Left kidney (tissue), 1 donor: ENCODE measurements at regions not wholly inside any gene's neighbourhood (a gene's known extent, or its start where the extent isn't known, plus 50 kb on each side); places are given as distances from the start of the nearest gene placed in this dataset.

Experiments
- DNase-seq: peaks from one replicate; pipeline ENCODE4 v3.0.0-alpha.2; 2013

- DNase-seq = no peak
Measured at GRCh38 chr2:134144651-134145050, 109.2 kb upstream of the MGAT5 start.

- DNase-seq = no peak
Measured at GRCh38 chr2:134145519-134145918, 108.4 kb upstream of the MGAT5 start.

- DNase-seq = no peak
Measured at GRCh38 chr2:134146161-134146560, 107.7 kb upstream of the MGAT5 start.

GRCh38 chr2:134146620-134147019 is 107.3 kb upstream of the MGAT5 start:
- DNase-seq = no peak

- DNase-seq = no peak
Measured at GRCh38 chr2:134148172-134148571, 105.7 kb upstream of the MGAT5 start.

- DNase-seq = no peak
Measured at GRCh38 chr2:134148843-134149472, 104.9 kb upstream of the MGAT5 start.

- DNase-seq = no peak
Measured at GRCh38 chr2:134149904-134150303, 104.0 kb upstream of the MGAT5 start.

GRCh38 chr2:134150760-134151159 is 103.1 kb upstream of the MGAT5 start:
- no peak for DNase-seq

- DNase-seq = no peak
Measured at GRCh38 chr2:134152045-134153010, 101.5 kb upstream of the MGAT5 start.

GRCh38 chr2:134153294-134153880 is 100.5 kb upstream of the MGAT5 start:
- no peak for DNase-seq

GRCh38 chr2:134154246-134154645 is 99.6 kb upstream of the MGAT5 start:
- no peak for DNase-seq

GRCh38 chr2:134155134-134155533 is 98.7 kb upstream of the MGAT5 start:
- no peak for DNase-seq

- no peak for DNase-seq
Measured at GRCh38 chr2:134158295-134158694, 95.6 kb upstream of the MGAT5 start.

GRCh38 chr2:134161170-134161547 is 92.7 kb upstream of the MGAT5 start:
- no peak for DNase-seq

GRCh38 chr2:134163336-134163735 is 90.5 kb upstream of the MGAT5 start:
- DNase-seq = no peak

GRCh38 chr2:134164306-134164705 is 89.6 kb upstream of the MGAT5 start:
- DNase-seq = no peak

GRCh38 chr2:134167015-134167414 is 86.9 kb upstream of the MGAT5 start:
- no peak for DNase-seq

GRCh38 chr2:134169788-134170187 is 84.1 kb upstream of the MGAT5 start:
- no peak for DNase-seq

- no peak for DNase-seq
Measured at GRCh38 chr2:134170294-134170693, 83.6 kb upstream of the MGAT5 start.

GRCh38 chr2:134170700-134171099 is 83.2 kb upstream of the MGAT5 start:
- no peak for DNase-seq

GRCh38 chr2:134173338-134174016 is 80.4 kb upstream of the MGAT5 start:
- no peak for DNase-seq

- DNase-seq = no peak
Measured at GRCh38 chr2:134174711-134175110, 79.2 kb upstream of the MGAT5 start.

- DNase-seq = no peak
Measured at GRCh38 chr2:134175834-134176233, 78.0 kb upstream of the MGAT5 start.
